Fibroblast of lung (primary cell): ENCODE measurements at regions not wholly inside any gene's neighbourhood (a gene's known extent, or its start where the extent isn't known, plus 50 kb on each side); places are given as distances from the start of the nearest gene placed in this dataset.

ENCODE experiments used
- DNase-seq, 2 donors: peaks; one replicate each; pipeline versions ENCODE4 v3.0.0 to v3.0.0-alpha.2; 2010; ENCODE audit warnings: low read depth in 2 of 2
- H2AFZ ChIP-seq: 2 replicates; pipeline ENCODE4 v1.5.1; 2012; ENCODE audit warnings: low read length, control low read depth, inconsistent platforms
- H3K27ac ChIP-seq: 2 replicates; pipeline ENCODE4 v1.5.1; 2011; ENCODE audit warnings: low read length, control low read depth; ENCODE audit not compliant: insufficient read depth
- H3K27me3 ChIP-seq: 2 replicates; pipeline ENCODE4 v1.5.1; 2011; ENCODE audit warnings: mild to moderate bottlenecking, low read length; ENCODE audit not compliant: control insufficient read depth, insufficient read depth
- H3K36me3 ChIP-seq: 2 replicates; pipeline ENCODE4 v1.5.1; 2011; ENCODE audit warnings: low read length; ENCODE audit not compliant: control insufficient read depth, insufficient read depth
- H3K4me1 ChIP-seq: 2 replicates; pipeline ENCODE4 v1.5.1; 2011; ENCODE audit warnings: low read length; ENCODE audit not compliant: control insufficient read depth, insufficient read depth; ENCODE audit errors: extremely low read depth
- H3K4me2 ChIP-seq: 2 replicates; pipeline ENCODE4 v1.5.1; 2011; ENCODE audit warnings: low read length, control low read depth; ENCODE audit not compliant: insufficient read depth; ENCODE audit errors: extremely low read depth
- H3K4me3 ChIP-seq, 4 experiments: fragments of 200-600 bp in 1 of 4; sonication (generic) in 1 of 4; replicated peaks in 1 of 4; 2 replicates each; pipeline ENCODE4 v1.5.1; 2011 to 2016; ENCODE audit warnings: low read length in 4 of 4, low read depth in 3 of 4, mild to moderate bottlenecking in 3 of 4, control low read depth in 2 of 4, inconsistent platforms in 1 of 4, mixed read lengths in 1 of 4; ENCODE audit not compliant: insufficient read depth in 1 of 4; ENCODE audit errors: control extremely low read depth in 1 of 4
- H3K79me2 ChIP-seq: 2 replicates; pipeline ENCODE4 v1.5.1; 2012; ENCODE audit warnings: mild to moderate bottlenecking, low read length, inconsistent platforms; ENCODE audit not compliant: control insufficient read depth, insufficient read depth
- H3K9ac ChIP-seq: 2 replicates; pipeline ENCODE4 v1.5.1; 2011; ENCODE audit warnings: mild to moderate bottlenecking, low read length, control low read depth; ENCODE audit not compliant: insufficient read depth
- H3K9me3 ChIP-seq: 2 replicates; pipeline ENCODE4 v1.5.1; 2012; ENCODE audit warnings: low read depth, low read length; ENCODE audit not compliant: control insufficient read depth, insufficient read depth
- H4K20me1 ChIP-seq: 2 replicates; pipeline ENCODE4 v1.5.1; 2011; ENCODE audit warnings: low read length; ENCODE audit not compliant: control insufficient read depth, insufficient read depth; ENCODE audit errors: extremely low read depth
- CTCF ChIP-seq, 2 donors: IDR thresholded peaks in 1 of 2; conservative IDR thresholded peaks in 1 of 2; 1 replicate in 1 of 2; 2 replicates in 1 of 2; pipeline ENCODE4 v1.5.1; 2011 to 2012; ENCODE audit warnings: low read length in 2 of 2, control low read depth in 1 of 2, inconsistent platforms in 1 of 2, low read depth in 1 of 2, mild to moderate bottlenecking in 1 of 2
- EZH2 ChIP-seq: IDR thresholded peaks from 2 replicates; pipeline ENCODE4 v1.5.1; 2012; ENCODE audit warnings: low read length, control low read depth, mild to moderate bottlenecking; ENCODE audit errors: missing control alignments

- H3K4me2 ChIP-seq, result no peak overlapping the region
- peak overlapping the region; percentile 18 for H3K27ac ChIP-seq
- no peaks in the 10 kb centered on the region for H3K36me3 ChIP-seq
- H3K4me1 ChIP-seq, result peaks cover 4% of the 10 kb centered on the region
- no peaks in the 10 kb centered on the region for H3K79me2 ChIP-seq
- H3K9me3 ChIP-seq, result no peaks in the 10 kb centered on the region
- no peak overlapping the region for H2AFZ ChIP-seq
- no peaks in the 10 kb centered on the region for H4K20me1 ChIP-seq
- no peak overlapping the region for H3K4me3 ChIP-seq
- no peaks in the 10 kb centered on the region for H3K27me3 ChIP-seq
- DNase-seq, result peak; percentile 73 to 74
- H3K9ac ChIP-seq, result no peak overlapping the region
- no peak for TF ChIP-seq EZH2
- TF ChIP-seq CTCF (conservative IDR thresholded peaks at IDR 0.05 in 1 of 2, IDR thresholded peaks at IDR 0.05 in 1 of 2; ENCODE audit: low read depth in 1 of 2, low read length in 2 of 2), result no peak
Measured at GRCh38 chr9:99752417-99753109, 69.1 kb upstream of the NR4A3 start.

- Histone ChIP-seq H3K36me3 (no peaks in the 10 kb centered on the region), H3K9ac (no peak overlapping the region), H3K27ac (no peak overlapping the region), H4K20me1 (no peaks in the 10 kb centered on the region), H3K4me2 (no peak overlapping the region), H3K4me1 (peaks cover 4% of the 10 kb centered on the region), H2AFZ (no peak overlapping the region), H3K4me3 (no peak overlapping the region), H3K9me3 (no peaks in the 10 kb centered on the region), H3K79me2 (no peaks in the 10 kb centered on the region), H3K27me3 (no peaks in the 10 kb centered on the region)
- DNase-seq, result peak in 1 of 2 donors; percentile 12
- TF ChIP-seq CTCF (conservative IDR thresholded peaks at IDR 0.05 in 1 of 2, IDR thresholded peaks at IDR 0.05 in 1 of 2; ENCODE audit: low read depth in 1 of 2, low read length in 2 of 2), result no peak
Measured at GRCh38 chr9:99753436-99753835, 68.2 kb upstream of the NR4A3 start.

GRCh38 chr9:99760421-99760820, 61.3 kb upstream of the NR4A3 start:
- H3K79me2 ChIP-seq, result no peaks in the 10 kb centered on the region
- no peak overlapping the region for H2AFZ ChIP-seq
- TF ChIP-seq CTCF (conservative IDR thresholded peaks at IDR 0.05 in 1 of 2, IDR thresholded peaks at IDR 0.05 in 1 of 2; ENCODE audit: low read depth in 1 of 2, low read length in 2 of 2) (no peak), EZH2 (no peak)
- no peaks in the 10 kb centered on the region for H3K27me3 ChIP-seq
- H3K9ac ChIP-seq, result no peak overlapping the region
- H3K27ac ChIP-seq, result no peak overlapping the region
- no peak overlapping the region for H3K4me2 ChIP-seq
- H3K4me3 ChIP-seq, result no peak overlapping the region
- no peak for DNase-seq
- H4K20me1 ChIP-seq, result no peaks in the 10 kb centered on the region
- H3K9me3 ChIP-seq, result no peaks in the 10 kb centered on the region
- no peaks in the 10 kb centered on the region for H3K36me3 ChIP-seq
- H3K4me1 ChIP-seq, result no peaks in the 10 kb centered on the region
